ENCODE measurements at regions not wholly inside any gene's neighbourhood (a gene's known extent, or its start where the extent isn't known, plus 50 kb on each side); places are given as distances from the start of the nearest gene placed in this dataset.
A peak's percentile ranks its signal among the peaks of the same experiment; 100 is the strongest.

DNA sequence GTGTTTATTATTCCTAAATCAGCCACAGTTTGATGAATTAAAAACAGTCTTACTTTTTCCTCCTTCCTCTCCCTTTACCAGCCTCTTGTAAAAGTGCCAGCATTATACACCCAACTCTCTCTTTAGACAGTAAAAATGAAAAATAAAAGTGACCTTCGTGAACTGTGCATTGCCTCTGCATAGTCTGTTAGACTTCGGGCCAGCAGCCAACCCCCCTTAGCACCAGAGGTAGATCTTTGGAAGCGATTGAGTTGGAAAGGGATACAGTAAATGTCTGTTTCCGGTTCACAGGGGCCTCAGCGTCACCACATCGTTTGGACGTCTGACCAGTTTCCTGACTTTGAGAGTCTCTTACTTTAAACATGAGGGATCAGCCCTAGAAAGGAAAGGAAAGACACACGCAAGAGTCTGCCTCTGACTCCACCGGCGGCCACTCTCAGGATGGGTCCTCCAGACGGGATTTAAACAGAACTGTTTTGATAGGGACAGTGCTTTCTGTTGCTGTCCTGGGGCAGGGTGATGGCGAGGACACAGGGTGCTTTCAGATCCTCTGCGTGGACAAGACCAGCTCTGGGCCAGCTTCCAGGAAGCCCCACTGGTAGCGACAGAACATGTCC is 206.6 kb upstream of the PREP start:
- Histone ChIP-seq H3K36me3 (no peaks in the 10 kb centered on the region), H3K4me1 (peaks cover 0 to 24% (median 1%) of the 10 kb centered on the region in 4 donors), H3K4me3 (no peak overlapping the region), H3K9me3 (no peaks in the 10 kb centered on the region), H3K27me3 (no peaks in the 10 kb centered on the region), H3K27ac (peak overlapping the region in 2 of 4 donors; percentile 14 to 16)
- 18 to 24% methylated on average over 11 to 14 of the region's 14 CpGs for WGBS, 2 donors
- TF ChIP-seq, protein P1, sequence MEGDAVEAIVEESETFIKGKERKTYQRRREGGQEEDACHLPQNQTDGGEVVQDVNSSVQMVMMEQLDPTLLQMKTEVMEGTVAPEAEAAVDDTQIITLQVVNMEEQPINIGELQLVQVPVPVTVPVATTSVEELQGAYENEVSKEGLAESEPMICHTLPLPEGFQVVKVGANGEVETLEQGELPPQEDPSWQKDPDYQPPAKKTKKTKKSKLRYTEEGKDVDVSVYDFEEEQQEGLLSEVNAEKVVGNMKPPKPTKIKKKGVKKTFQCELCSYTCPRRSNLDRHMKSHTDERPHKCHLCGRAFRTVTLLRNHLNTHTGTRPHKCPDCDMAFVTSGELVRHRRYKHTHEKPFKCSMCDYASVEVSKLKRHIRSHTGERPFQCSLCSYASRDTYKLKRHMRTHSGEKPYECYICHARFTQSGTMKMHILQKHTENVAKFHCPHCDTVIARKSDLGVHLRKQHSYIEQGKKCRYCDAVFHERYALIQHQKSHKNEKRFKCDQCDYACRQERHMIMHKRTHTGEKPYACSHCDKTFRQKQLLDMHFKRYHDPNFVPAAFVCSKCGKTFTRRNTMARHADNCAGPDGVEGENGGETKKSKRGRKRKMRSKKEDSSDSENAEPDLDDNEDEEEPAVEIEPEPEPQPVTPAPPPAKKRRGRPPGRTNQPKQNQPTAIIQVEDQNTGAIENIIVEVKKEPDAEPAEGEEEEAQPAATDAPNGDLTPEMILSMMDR (IDR thresholded peaks at IDR 0.05) = no peak
- TF ChIP-seq EP300 (IDR thresholded peaks at IDR 0.05) (no peak), POLR2A (IDR thresholded peaks at IDR 0.05) (no peak)
- no peak for DNase-seq (ENCODE audit: low spot score in 2 of 2)

DNA sequence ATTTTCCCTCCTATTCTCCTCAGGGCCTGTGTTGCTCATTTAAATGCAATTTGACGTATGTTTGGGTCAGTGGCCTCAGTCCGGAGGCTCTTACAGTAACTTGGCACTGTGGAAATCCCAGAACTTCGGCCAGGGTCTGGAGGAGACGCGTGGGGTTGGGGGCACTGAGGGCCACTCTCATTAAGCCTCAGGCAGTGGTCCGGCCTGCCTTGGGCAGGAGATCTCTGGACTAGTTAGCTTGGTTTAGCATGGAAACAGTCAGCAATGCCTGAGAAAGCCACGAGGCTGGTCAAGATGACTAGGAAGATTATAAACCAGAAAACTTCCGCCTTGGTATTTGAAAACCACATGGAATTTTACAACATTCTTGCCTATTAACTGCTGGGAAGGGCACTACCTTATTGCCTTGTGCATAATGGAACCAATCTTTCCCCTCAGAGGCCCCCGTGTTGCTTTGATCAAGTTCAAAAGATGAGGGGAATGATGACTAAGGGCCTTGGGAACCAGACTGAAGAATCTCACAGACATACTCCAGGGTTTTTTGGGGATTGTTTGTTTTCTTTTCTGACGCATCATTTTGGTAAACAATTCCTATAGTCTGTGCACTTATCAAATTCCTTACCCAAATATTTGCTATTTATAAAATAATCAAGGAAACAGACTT is 206.0 kb upstream of the PREP start:
- peak overlapping the region in 1 of 4 donors; percentile 6 for H3K27ac ChIP-seq

DNA sequence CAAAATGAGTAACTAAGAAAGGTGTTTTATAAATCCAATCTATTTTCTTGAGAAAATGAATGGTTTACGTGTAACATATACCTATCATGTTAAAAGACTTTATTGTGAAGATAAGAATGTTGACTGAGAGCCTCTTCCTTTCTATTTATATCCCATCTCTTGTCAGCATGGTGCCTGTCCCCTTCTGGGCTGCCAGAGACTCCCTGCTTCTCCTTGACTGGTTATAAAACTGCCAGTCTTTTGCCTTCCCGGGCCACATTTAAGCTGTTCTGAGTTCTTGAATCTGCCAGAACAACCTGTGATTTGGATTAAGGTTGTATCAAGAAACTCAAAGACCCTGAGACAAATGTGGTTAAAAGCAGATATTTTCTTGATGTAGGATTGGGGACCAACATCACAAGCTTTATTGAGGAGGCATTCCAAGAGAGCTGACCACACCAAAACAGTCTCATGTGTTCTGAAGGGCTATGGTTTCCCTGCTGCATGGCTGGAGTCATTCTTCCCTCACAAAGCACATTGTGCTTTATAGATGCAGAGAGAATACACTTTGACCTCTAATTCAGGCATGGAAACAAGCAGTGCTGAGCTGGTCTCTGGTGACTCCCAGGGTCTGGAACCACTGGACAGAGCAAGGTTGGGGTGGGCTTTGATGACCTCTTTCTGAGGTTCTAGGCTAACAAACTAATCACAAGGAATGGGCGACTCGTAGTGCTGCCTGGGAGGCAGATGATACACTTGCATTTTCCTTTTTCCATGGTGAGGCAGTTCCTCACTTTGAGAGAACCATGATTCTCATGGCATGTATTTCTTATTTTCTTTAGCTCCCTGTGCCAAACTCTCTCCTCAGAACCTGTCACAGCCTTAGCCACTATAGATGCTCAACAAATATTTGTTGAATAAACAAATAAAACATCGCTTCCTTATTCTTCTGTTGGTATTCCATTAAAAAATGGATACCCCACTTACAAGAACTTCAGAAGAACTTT is 205.0 kb upstream of the PREP start:
- Histone ChIP-seq H3K27me3 (no peaks in the 10 kb centered on the region), H3K4me3 (no peak overlapping the region), H3K9me3 (no peaks in the 10 kb centered on the region), H3K27ac (no peak overlapping the region), H3K36me3 (no peaks in the 10 kb centered on the region), H3K4me1 (peaks cover 0 to 33% (median 5%) of the 10 kb centered on the region in 4 donors)
- no peak for DNase-seq (ENCODE audit: low spot score in 2 of 2)
- TF ChIP-seq, protein P1 (IDR thresholded peaks at IDR 0.05) = no peak
- TF ChIP-seq EP300 (IDR thresholded peaks at IDR 0.05) = no peak
- TF ChIP-seq POLR2A (IDR thresholded peaks at IDR 0.05) = no peak
- 87 to 89% methylated on average over 5 of the region's 5 CpGs for WGBS, 2 donors

More for the DNA sequence above, 206.0 kb upstream of the PREP start:
- H3K4me3 ChIP-seq = no peak overlapping the region
- no peaks in the 10 kb centered on the region for H3K9me3 ChIP-seq
- H3K36me3 ChIP-seq = no peaks in the 10 kb centered on the region
- no peak for DNase-seq (ENCODE audit: low spot score in 2 of 2)
- peaks cover 0 to 30% (median 3%) of the 10 kb centered on the region in 4 donors for H3K4me1 ChIP-seq
- TF ChIP-seq, protein P1 (IDR thresholded peaks at IDR 0.05) = no peak
- TF ChIP-seq POLR2A (IDR thresholded peaks at IDR 0.05) = no peak
- TF ChIP-seq EP300 (IDR thresholded peaks at IDR 0.05) = no peak
- no peaks in the 10 kb centered on the region for H3K27me3 ChIP-seq
- 64 to 77% methylated on average over 9 to 10 of the region's 10 CpGs for WGBS, 2 donors

DNA sequence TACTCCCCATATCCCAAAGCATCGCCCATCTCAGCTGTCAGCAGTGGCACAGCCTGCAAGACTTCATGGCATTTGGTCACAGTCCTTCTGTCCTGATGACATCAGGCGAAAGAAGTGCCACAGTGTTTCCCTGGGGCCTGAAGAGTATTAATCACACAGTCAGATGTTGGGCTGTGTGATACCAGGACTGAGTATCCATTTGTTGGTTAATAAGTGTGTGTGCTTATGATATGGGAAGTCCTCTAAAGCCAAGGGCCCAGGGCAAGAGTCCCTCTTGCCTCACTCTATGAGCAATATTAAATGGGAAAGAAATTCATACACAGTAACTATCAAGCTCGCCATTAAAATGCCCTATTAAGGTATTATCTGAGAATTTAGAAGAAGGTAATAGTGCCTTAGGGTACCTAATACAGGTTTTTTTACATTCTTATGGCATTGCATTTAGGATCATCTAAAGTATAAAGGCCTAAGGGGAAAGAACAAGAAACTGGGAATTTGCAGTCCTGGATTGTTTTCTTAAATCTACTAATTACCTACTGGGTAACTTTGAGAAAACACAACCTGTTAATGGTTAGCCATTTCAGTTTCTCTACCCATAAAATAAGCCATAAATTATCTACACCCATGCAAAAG is 204.1 kb upstream of the PREP start:
- H3K27ac ChIP-seq = no peak overlapping the region

More for the DNA sequence above, 204.1 kb upstream of the PREP start:
- no peaks in the 10 kb centered on the region for H3K27me3 ChIP-seq
- no peaks in the 10 kb centered on the region for H3K36me3 ChIP-seq
- no peak overlapping the region for H3K4me3 ChIP-seq
- DNase-seq (ENCODE audit: low spot score in 2 of 2) = no peak
- 97 to 99% methylated on average over 3 of the region's 3 CpGs for WGBS, 2 donors
- H3K9me3 ChIP-seq = no peaks in the 10 kb centered on the region
- TF ChIP-seq, protein P1 (IDR thresholded peaks at IDR 0.05) = no peak
- no peak for TF ChIP-seq EP300 (IDR thresholded peaks at IDR 0.05)
- TF ChIP-seq POLR2A (IDR thresholded peaks at IDR 0.05) = no peak
- H3K4me1 ChIP-seq = peaks cover 0 to 34% (median 5%) of the 10 kb centered on the region in 4 donors
